Stimulated activated CD4-positive, alpha-beta T cell treated with anti-CD3 and anti-CD28 coated beads, Interleukin-2, amount 100 ng/mL, for 4 hours (primary cell): ENCODE measurements at regions not wholly inside any gene's neighbourhood (a gene's known extent, or its start where the extent isn't known, plus 50 kb on each side); places are given as distances from the start of the nearest gene placed in this dataset.
"Not testable (repeated sequence)": the region's sequence is repeated elsewhere in the genome, so short reads cannot be mapped to it uniquely, and the experiment has no call there.

Source experiments
- DNase-seq: peaks from one replicate; pipeline ENCODE4 v3.0.0-alpha.2; 2020; ENCODE audit warnings: low read depth

GRCh38 chr9:7467186-7467585, 332.4 kb downstream of the DMAC1 start:
- DNase-seq, result no peak

GRCh38 chr9:7461791-7462190, 337.8 kb downstream of the DMAC1 start:
- DNase-seq, result no peak

- DNase-seq, result no peak
Observed at GRCh38 chr9:7456793-7457530, 342.6 kb downstream of the DMAC1 start.

GRCh38 chr9:7456377-7456776, 343.2 kb downstream of the DMAC1 start:
- no peak for DNase-seq

GRCh38 chr9:7454624-7455023, 345.0 kb downstream of the DMAC1 start:
- DNase-seq, result no peak

- no peak for DNase-seq
Observed at GRCh38 chr9:7452378-7452777, 347.2 kb downstream of the DMAC1 start.

GRCh38 chr9:7451062-7451461, 348.5 kb downstream of the DMAC1 start:
- DNase-seq, result no peak

- DNase-seq, result no peak
Observed at GRCh38 chr9:7443541-7443940, 356.0 kb downstream of the DMAC1 start.

GRCh38 chr9:7439355-7439995, 360.1 kb downstream of the DMAC1 start:
- DNase-seq, result no peak

- DNase-seq, result no peak
Observed at GRCh38 chr9:7436754-7437153, 362.8 kb downstream of the DMAC1 start.

- no peak for DNase-seq
Observed at GRCh38 chr9:7433508-7434292, 365.9 kb downstream of the DMAC1 start.

GRCh38 chr9:7432989-7433388, 366.6 kb downstream of the DMAC1 start:
- DNase-seq, result no peak

GRCh38 chr9:7417397-7417796, 382.2 kb downstream of the DMAC1 start:
- not testable (repeated sequence) for DNase-seq

GRCh38 chr9:7415836-7416235, 383.7 kb downstream of the DMAC1 start:
- no peak for DNase-seq

- no peak for DNase-seq
Observed at GRCh38 chr9:7408845-7409244, 390.7 kb downstream of the DMAC1 start.

- DNase-seq, result no peak
Observed at GRCh38 chr9:7407246-7407645, 392.3 kb downstream of the DMAC1 start.

- DNase-seq, result no peak
Observed at GRCh38 chr9:7405924-7406604, 393.5 kb downstream of the DMAC1 start.

- DNase-seq, result no peak
Observed at GRCh38 chr9:7403839-7404487, 395.6 kb downstream of the DMAC1 start.

- no peak for DNase-seq
Observed at GRCh38 chr9:7403028-7403389, 396.6 kb downstream of the DMAC1 start.

- no peak for DNase-seq
Observed at GRCh38 chr9:7402334-7403027, 397.1 kb downstream of the DMAC1 start.

- no peak for DNase-seq
Observed at GRCh38 chr9:7401116-7401515, 398.5 kb downstream of the DMAC1 start.
